HCT116 (cell line): ENCODE measurements at regions not wholly inside any gene's neighbourhood (a gene's known extent, or its start where the extent isn't known, plus 50 kb on each side); places are given as distances from the start of the nearest gene placed in this dataset.

Experiments
- EGR1 ChIP-seq: IDR thresholded peaks from 2 replicates; pipeline ENCODE4 v1.6.1; 2012; ENCODE audit warnings: low read depth
- EZH2 ChIP-seq: fragments of 200-600 bp; sonication (generic); IDR thresholded peaks from 2 replicates; pipeline ENCODE4 v1.6.1; 2017; ENCODE audit warnings: antibody characterized with exemption, mixed run types
- EZH2phosphoT487 ChIP-seq: fragments of 200-600 bp; IDR thresholded peaks from 2 replicates; pipeline ENCODE4 v1.6.1; 2018; ENCODE audit warnings: antibody characterized with exemption, borderline replicate concordance
- POLR2A ChIP-seq: IDR thresholded peaks from 2 replicates; pipeline ENCODE4 v1.7.0; 2011; ENCODE audit warnings: borderline replicate concordance; ENCODE audit not compliant: insufficient read depth, insufficient read length; ENCODE audit errors: extremely low read depth
- SIN3A ChIP-seq: IDR thresholded peaks from 2 replicates; pipeline ENCODE4 v1.6.1; 2012; ENCODE audit warnings: low read depth
- SP1 ChIP-seq: IDR thresholded peaks from 2 replicates; pipeline ENCODE4 v1.6.1; 2012; ENCODE audit warnings: low read depth
- TCF7L2 ChIP-seq: IDR thresholded peaks from 2 replicates; pipeline ENCODE4 v1.7.0; 2011; ENCODE audit warnings: borderline replicate concordance, inconsistent platforms; ENCODE audit not compliant: insufficient read depth, insufficient read length; ENCODE audit errors: extremely low read depth
- YY1 ChIP-seq: IDR thresholded peaks from 2 replicates; pipeline ENCODE4 v1.6.1; 2011; ENCODE audit warnings: low read length, low read depth, moderate library complexity, mild to moderate bottlenecking; ENCODE audit not compliant: insufficient replicate concordance; ENCODE audit errors: extremely low read depth
- TF ChIP-seq, protein P1 (sequence below): IDR thresholded peaks from 2 replicates; pipeline ENCODE4 v1.6.1; 2012; ENCODE audit warnings: low read depth
- TF ChIP-seq, protein P2 (sequence below), 3 experiments: fragments of 200-600 bp in 1 of 3; sonication (generic) in 1 of 3; IDR thresholded peaks in 2 of 3; conservative IDR thresholded peaks in 1 of 3; 2 replicates each; pipeline ENCODE4 v1.5.1; 2012 to 2017; ENCODE audit warnings: low read depth in 2 of 3, low read length in 2 of 3, antibody characterized with exemption in 1 of 3, borderline replicate concordance in 1 of 3, control low read depth in 1 of 3, mild to moderate bottlenecking in 1 of 3, mixed read lengths in 1 of 3, mixed run types in 1 of 3, moderate library complexity in 1 of 3; ENCODE audit not compliant: insufficient read depth in 1 of 3
- TF ChIP-seq, protein P3 (sequence below): IDR thresholded peaks from 2 replicates; pipeline ENCODE4 v1.6.1; 2012

GRCh38 chr2:52477166-52477565, 1290.4 kb upstream of the CHAC2 start:
- TF ChIP-seq POLR2A (no peak), EZH2phosphoT487 (no peak), EZH2 (no peak), YY1 (no peak), SP1 (no peak), EGR1 (no peak), TCF7L2 (no peak), SIN3A (no peak)
- TF ChIP-seq, protein P1, sequence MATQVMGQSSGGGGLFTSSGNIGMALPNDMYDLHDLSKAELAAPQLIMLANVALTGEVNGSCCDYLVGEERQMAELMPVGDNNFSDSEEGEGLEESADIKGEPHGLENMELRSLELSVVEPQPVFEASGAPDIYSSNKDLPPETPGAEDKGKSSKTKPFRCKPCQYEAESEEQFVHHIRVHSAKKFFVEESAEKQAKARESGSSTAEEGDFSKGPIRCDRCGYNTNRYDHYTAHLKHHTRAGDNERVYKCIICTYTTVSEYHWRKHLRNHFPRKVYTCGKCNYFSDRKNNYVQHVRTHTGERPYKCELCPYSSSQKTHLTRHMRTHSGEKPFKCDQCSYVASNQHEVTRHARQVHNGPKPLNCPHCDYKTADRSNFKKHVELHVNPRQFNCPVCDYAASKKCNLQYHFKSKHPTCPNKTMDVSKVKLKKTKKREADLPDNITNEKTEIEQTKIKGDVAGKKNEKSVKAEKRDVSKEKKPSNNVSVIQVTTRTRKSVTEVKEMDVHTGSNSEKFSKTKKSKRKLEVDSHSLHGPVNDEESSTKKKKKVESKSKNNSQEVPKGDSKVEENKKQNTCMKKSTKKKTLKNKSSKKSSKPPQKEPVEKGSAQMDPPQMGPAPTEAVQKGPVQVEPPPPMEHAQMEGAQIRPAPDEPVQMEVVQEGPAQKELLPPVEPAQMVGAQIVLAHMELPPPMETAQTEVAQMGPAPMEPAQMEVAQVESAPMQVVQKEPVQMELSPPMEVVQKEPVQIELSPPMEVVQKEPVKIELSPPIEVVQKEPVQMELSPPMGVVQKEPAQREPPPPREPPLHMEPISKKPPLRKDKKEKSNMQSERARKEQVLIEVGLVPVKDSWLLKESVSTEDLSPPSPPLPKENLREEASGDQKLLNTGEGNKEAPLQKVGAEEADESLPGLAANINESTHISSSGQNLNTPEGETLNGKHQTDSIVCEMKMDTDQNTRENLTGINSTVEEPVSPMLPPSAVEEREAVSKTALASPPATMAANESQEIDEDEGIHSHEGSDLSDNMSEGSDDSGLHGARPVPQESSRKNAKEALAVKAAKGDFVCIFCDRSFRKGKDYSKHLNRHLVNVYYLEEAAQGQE: no peak
- TF ChIP-seq, protein P2, sequence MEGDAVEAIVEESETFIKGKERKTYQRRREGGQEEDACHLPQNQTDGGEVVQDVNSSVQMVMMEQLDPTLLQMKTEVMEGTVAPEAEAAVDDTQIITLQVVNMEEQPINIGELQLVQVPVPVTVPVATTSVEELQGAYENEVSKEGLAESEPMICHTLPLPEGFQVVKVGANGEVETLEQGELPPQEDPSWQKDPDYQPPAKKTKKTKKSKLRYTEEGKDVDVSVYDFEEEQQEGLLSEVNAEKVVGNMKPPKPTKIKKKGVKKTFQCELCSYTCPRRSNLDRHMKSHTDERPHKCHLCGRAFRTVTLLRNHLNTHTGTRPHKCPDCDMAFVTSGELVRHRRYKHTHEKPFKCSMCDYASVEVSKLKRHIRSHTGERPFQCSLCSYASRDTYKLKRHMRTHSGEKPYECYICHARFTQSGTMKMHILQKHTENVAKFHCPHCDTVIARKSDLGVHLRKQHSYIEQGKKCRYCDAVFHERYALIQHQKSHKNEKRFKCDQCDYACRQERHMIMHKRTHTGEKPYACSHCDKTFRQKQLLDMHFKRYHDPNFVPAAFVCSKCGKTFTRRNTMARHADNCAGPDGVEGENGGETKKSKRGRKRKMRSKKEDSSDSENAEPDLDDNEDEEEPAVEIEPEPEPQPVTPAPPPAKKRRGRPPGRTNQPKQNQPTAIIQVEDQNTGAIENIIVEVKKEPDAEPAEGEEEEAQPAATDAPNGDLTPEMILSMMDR (IDR thresholded peaks at IDR 0.05 in 2 of 3, conservative IDR thresholded peaks at IDR 0.05 in 1 of 3; ENCODE audit: borderline replicate concordance in 1 of 3, insufficient read depth in 1 of 3, low read depth in 2 of 3, low read length in 2 of 3): no peak
- TF ChIP-seq, protein P3, sequence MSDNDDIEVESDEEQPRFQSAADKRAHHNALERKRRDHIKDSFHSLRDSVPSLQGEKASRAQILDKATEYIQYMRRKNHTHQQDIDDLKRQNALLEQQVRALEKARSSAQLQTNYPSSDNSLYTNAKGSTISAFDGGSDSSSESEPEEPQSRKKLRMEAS: no peak
